SU-DHL-6 (cell line): ENCODE measurements at regions not wholly inside any gene's neighbourhood (a gene's known extent, or its start where the extent isn't known, plus 50 kb on each side); places are given as distances from the start of the nearest gene placed in this dataset.

Experiments used
- H2AFZ ChIP-seq: fragments of 200-600 bp; sonication (generic); 2 replicates; pipeline ENCODE4 v1.6.1; 2014; ENCODE audit warnings: low read depth, mild to moderate bottlenecking, moderate library complexity, mixed read lengths, antibody characterized with exemption, low read length; ENCODE audit not compliant: severe bottlenecking
- H3F3A ChIP-seq: fragments of 200-600 bp; shearing (Covaris generic); 2 replicates; pipeline ENCODE4 v1.6.0; 2016; ENCODE audit warnings: antibody characterized with exemption, mild to moderate bottlenecking; ENCODE audit not compliant: insufficient read depth
- H3K27ac ChIP-seq: fragments of 200-600 bp; sonication (generic); 2 replicates; pipeline ENCODE4 v1.5.1; 2016; ENCODE audit warnings: low read depth, mild to moderate bottlenecking, low read length, moderate library complexity, mixed read lengths
- H3K27me3 ChIP-seq: fragments of 200-600 bp; sonication (generic), shearing (Covaris generic); 2 replicates; pipeline ENCODE4 v1.6.0; 2014; ENCODE audit warnings: mild to moderate bottlenecking, low read length
- H3K36me3 ChIP-seq: fragments of 200-600 bp; sonication (generic); 2 replicates; pipeline ENCODE4 v1.6.1; 2014; ENCODE audit warnings: mild to moderate bottlenecking, low read length, mixed read lengths
- H3K4me2 ChIP-seq: fragments of 300-600, 200-600 bp; shearing (Covaris generic), sonication (generic); 2 replicates; pipeline ENCODE4 v1.6.0; 2014; ENCODE audit warnings: low read length, low read depth, mild to moderate bottlenecking; ENCODE audit not compliant: poor library complexity, severe bottlenecking
- H3K4me3 ChIP-seq: fragments of 200-600 bp; sonication (generic); 2 replicates; pipeline ENCODE4 v1.5.1; 2014; ENCODE audit warnings: antibody characterized with exemption, low read length, mild to moderate bottlenecking, mixed read lengths; ENCODE audit not compliant: insufficient read depth, poor library complexity, severe bottlenecking
- H3K79me2 ChIP-seq: fragments of 200-600 bp; sonication (generic); 2 replicates; pipeline ENCODE4 v1.6.1; 2014; ENCODE audit warnings: mild to moderate bottlenecking, low read length, moderate library complexity; ENCODE audit not compliant: insufficient read depth
- H3K9ac ChIP-seq: fragments of 200-600 bp; sonication (generic); 2 replicates; pipeline ENCODE4 v1.7.0; 2014; ENCODE audit warnings: mild to moderate bottlenecking, low read length
- H3K9me2 ChIP-seq: fragments of 200-600 bp; sonication (generic); replicated peaks from 2 replicates; pipeline ENCODE4 v1.6.1; 2014; ENCODE audit warnings: low read length; ENCODE audit not compliant: insufficient read depth
- H3K9me3 ChIP-seq: fragments of 200-600 bp; sonication (generic); 2 replicates; pipeline ENCODE4 v1.6.1; 2014; ENCODE audit warnings: low read length, mixed read lengths; ENCODE audit not compliant: insufficient read depth
- H4K20me1 ChIP-seq: fragments of 200-600 bp; sonication (generic); 2 replicates; pipeline ENCODE4 v1.6.1; 2014; ENCODE audit warnings: low read depth, mild to moderate bottlenecking, antibody characterized with exemption, low read length, moderate library complexity, mixed read lengths
- EZH2phosphoT487 ChIP-seq: fragments of 200-600 bp; sonication (generic), shearing (Covaris generic); conservative IDR thresholded peaks from 2 replicates; pipeline ENCODE4 v1.6.1; 2018; ENCODE audit warnings: mild to moderate bottlenecking, antibody characterized with exemption, low read length, moderate library complexity, mixed read lengths
- TF ChIP-seq, protein P1 (sequence below): fragments of 200-600 bp; sonication (generic); IDR thresholded peaks from one replicate; pipeline ENCODE4 v1.5.1; 2017; ENCODE audit warnings: antibody characterized with exemption, mild to moderate bottlenecking, low read length, moderate library complexity; ENCODE audit not compliant: insufficient read depth, poor library complexity, severe bottlenecking

DNA sequence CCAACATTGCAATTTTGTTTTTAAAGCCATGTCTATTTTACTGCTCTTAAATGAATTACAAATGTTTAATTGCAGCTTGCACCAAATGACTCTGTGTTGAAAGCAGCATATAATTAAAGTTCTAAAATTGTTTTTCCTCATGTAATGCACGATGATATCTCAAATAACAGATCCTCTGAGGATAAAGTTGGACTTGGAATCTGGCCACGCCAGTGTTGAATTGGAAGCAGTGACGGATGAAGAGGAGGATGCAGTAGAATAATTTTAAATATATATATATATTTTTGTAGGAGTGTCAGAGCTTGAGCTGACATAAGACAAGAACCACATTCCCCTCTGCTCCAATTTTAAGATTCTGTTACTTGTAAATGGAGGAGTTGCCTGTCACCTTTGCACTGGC is 406.6 kb upstream of the DPPA4 start:
- H3K4me2 ChIP-seq, result no peak overlapping the region
- no peaks in the 10 kb centered on the region for H3K9me2 ChIP-seq
- peaks cover 4% of the 10 kb centered on the region; the same call in 1 of the 2 replicates for H3K36me3 ChIP-seq
- TF ChIP-seq, protein P1, sequence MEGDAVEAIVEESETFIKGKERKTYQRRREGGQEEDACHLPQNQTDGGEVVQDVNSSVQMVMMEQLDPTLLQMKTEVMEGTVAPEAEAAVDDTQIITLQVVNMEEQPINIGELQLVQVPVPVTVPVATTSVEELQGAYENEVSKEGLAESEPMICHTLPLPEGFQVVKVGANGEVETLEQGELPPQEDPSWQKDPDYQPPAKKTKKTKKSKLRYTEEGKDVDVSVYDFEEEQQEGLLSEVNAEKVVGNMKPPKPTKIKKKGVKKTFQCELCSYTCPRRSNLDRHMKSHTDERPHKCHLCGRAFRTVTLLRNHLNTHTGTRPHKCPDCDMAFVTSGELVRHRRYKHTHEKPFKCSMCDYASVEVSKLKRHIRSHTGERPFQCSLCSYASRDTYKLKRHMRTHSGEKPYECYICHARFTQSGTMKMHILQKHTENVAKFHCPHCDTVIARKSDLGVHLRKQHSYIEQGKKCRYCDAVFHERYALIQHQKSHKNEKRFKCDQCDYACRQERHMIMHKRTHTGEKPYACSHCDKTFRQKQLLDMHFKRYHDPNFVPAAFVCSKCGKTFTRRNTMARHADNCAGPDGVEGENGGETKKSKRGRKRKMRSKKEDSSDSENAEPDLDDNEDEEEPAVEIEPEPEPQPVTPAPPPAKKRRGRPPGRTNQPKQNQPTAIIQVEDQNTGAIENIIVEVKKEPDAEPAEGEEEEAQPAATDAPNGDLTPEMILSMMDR, result no peak
- no peak for TF ChIP-seq EZH2phosphoT487
- H3K79me2 ChIP-seq, result no peaks in the 10 kb centered on the region
- H3K4me3 ChIP-seq, result no peak overlapping the region
- no peaks in the 10 kb centered on the region for H4K20me1 ChIP-seq
- no peaks in the 10 kb centered on the region for H3K9me3 ChIP-seq
- no peaks in the 10 kb centered on the region for H3F3A ChIP-seq
- no peak overlapping the region for H3K27ac ChIP-seq
- no peak overlapping the region for H2AFZ ChIP-seq
- no peak overlapping the region for H3K9ac ChIP-seq
- H3K27me3 ChIP-seq, result no peaks in the 10 kb centered on the region

DNA sequence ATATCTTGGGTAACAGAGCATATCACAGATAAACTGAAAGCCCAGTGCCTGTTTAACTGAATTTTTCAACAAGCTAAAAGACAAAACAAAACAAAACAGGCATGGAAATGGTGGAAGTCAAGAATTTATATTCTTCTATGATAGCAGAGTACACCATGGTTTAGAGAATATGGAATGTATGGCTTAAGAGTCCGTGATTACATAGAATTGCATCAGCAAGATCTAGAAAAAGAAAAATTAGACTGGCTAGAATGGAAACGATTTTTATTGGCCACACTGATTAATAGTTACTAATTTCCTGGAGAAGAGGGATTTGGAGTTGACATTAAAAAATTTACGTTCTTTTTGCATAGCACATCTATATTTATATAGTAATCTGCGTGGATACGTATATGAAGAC is 435.2 kb upstream of the DPPA4 start:
- H3F3A ChIP-seq, result no peaks in the 10 kb centered on the region
- no peaks in the 10 kb centered on the region for H3K27me3 ChIP-seq
- H3K9me3 ChIP-seq, result no peaks in the 10 kb centered on the region
- H3K9me2 ChIP-seq, result no peaks in the 10 kb centered on the region
- H3K27ac ChIP-seq, result no peak overlapping the region
- no peak for TF ChIP-seq EZH2phosphoT487
- TF ChIP-seq, protein P1, result no peak
- H3K36me3 ChIP-seq, result no peaks in the 10 kb centered on the region
- H2AFZ ChIP-seq, result no peak overlapping the region
- no peaks in the 10 kb centered on the region for H4K20me1 ChIP-seq
- no peaks in the 10 kb centered on the region for H3K79me2 ChIP-seq
- H3K4me3 ChIP-seq, result no peak overlapping the region
- no peak overlapping the region for H3K9ac ChIP-seq
- H3K4me2 ChIP-seq, result no peak overlapping the region

DNA sequence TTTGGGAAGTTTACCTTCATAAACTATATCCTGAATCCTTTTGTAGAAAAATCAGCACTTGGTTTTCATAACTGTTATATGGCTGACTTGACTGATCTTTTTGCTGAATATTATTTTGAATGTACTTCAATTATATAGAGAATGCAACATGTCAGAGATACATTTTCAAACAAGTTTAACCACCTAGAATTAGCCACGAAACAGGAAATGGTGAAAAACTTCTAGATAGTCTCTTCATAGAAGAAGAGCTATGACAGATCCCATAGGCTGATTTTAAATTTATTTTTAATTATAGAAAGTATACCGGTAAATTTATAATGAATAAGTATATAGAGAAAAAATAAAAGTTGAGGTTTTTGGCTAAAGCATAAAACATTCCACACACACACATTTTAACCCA is 436.8 kb upstream of the DPPA4 start:
- TF ChIP-seq EZH2phosphoT487, result no peak
- TF ChIP-seq, protein P1, result no peak
- Histone ChIP-seq H3K9me2 (no peaks in the 10 kb centered on the region), H3K79me2 (no peaks in the 10 kb centered on the region), H3K9ac (no peak overlapping the region), H3K27me3 (no peaks in the 10 kb centered on the region), H3K27ac (no peak overlapping the region), H4K20me1 (no peaks in the 10 kb centered on the region), H3K4me3 (no peak overlapping the region), H3K9me3 (no peaks in the 10 kb centered on the region), H3K4me2 (no peak overlapping the region), H3K36me3 (no peaks in the 10 kb centered on the region), H2AFZ (no peak overlapping the region), H3F3A (no peaks in the 10 kb centered on the region)
